Gastroesophageal sphincter (tissue), 3 donors: ENCODE measurements at regions not wholly inside any gene's neighbourhood (a gene's known extent, or its start where the extent isn't known, plus 50 kb on each side); places are given as distances from the start of the nearest gene placed in this dataset.

ENCODE experiments used
- CTCF ChIP-seq, 4 experiments: fragments of 200-600 bp in 2 of 4; fragments of 450-650 bp in 2 of 4; sonication (generic) in 1 of 4; IDR thresholded peaks; one replicate each; pipeline ENCODE4 v1.5.1; 2017 to 2019; ENCODE audit warnings: antibody characterized with exemption in 4 of 4, mild to moderate bottlenecking in 2 of 4, moderate library complexity in 2 of 4
- EP300 ChIP-seq: sonication (generic); formaldehyde crosslinking; IDR thresholded peaks from one replicate; pipeline ENCODE4 v1.6.1; 2017; ENCODE audit warnings: antibody characterized with exemption, mild to moderate bottlenecking
- POLR2A ChIP-seq, 2 donors: fragments of 450-650 bp; IDR thresholded peaks; one replicate each; pipeline ENCODE4 v1.6.1; 2017; ENCODE audit warnings: antibody characterized with exemption in 2 of 2, mild to moderate bottlenecking in 2 of 2, moderate library complexity in 1 of 2
- POLR2AphosphoS5 ChIP-seq: sonication (generic); formaldehyde crosslinking; IDR thresholded peaks from one replicate; pipeline ENCODE4 v1.6.1; 2017; ENCODE audit warnings: antibody characterized with exemption

- no peak for TF ChIP-seq CTCF (IDR thresholded peaks at IDR 0.05)
- no peak for TF ChIP-seq POLR2AphosphoS5
- TF ChIP-seq POLR2A (IDR thresholded peaks at IDR 0.05), result no peak
- TF ChIP-seq EP300, result no peak
These were observed 71.4 kb upstream of the CDK20 start for GRCh38 chr9:88045686-88046085.
